ENCODE measurements at regions not wholly inside any gene's neighbourhood (a gene's known extent, or its start where the extent isn't known, plus 50 kb on each side); places are given as distances from the start of the nearest gene placed in this dataset.

- TF ChIP-seq KLF15 (CRISPR knock-in tag; IDR thresholded peaks at IDR 0.05; ENCODE audit: borderline replicate concordance), result no peak
- TF ChIP-seq RBAK (CRISPR knock-in tag; IDR thresholded peaks at IDR 0.05), result no peak
- TF ChIP-seq ZNF18 (CRISPR knock-in tag; IDR thresholded peaks at IDR 0.05; ENCODE audit: insufficient replicate concordance), result no peak
- TF ChIP-seq MXD1 (CRISPR knock-in tag; IDR thresholded peaks at IDR 0.05), result no peak
- no peak for TF ChIP-seq KMT2B (CRISPR knock-in tag; IDR thresholded peaks at IDR 0.05)
- TF ChIP-seq ZMAT5 (CRISPR knock-in tag; IDR thresholded peaks at IDR 0.05; ENCODE audit: borderline replicate concordance, low read depth), result no peak
- TF ChIP-seq ZBTB26 (CRISPR knock-in tag; IDR thresholded peaks at IDR 0.05; ENCODE audit: borderline replicate concordance), result no peak
- no peak for TF ChIP-seq LRRFIP1 (CRISPR knock-in tag; conservative IDR thresholded peaks at IDR 0.05)
Measured at GRCh38 chr22:49031746-49032330, 795.8 kb downstream of the BRD1 start (continued).

All from HepG2 (cell line).